GM12878 (cell line): ENCODE measurements at regions not wholly inside any gene's neighbourhood (a gene's known extent, or its start where the extent isn't known, plus 50 kb on each side); places are given as distances from the start of the nearest gene placed in this dataset.
"Not testable (repeated sequence)": the region's sequence is repeated elsewhere in the genome, so short reads cannot be mapped to it uniquely, and the experiment has no call there.

Source experiments
- ATAC-seq: fragments of 200-7000 bp; cut with Tn5 transposase; 3 replicates; pipeline ENCODE4 v1.9.1; 2020; ENCODE audit warnings: mild to moderate bottlenecking, moderate library complexity
- BruUV-seq: library from RNA; stranded (reverse); fragments of 400-500 nt; replicated peaks from 2 replicates; lab custom pipeline; 2021; lab: Mats Ljungman, UMichigan
- CTCF ChIA-PET: fragments of 300-600 bp; sonication (Branson Sonifier 250); formaldehyde crosslinking; extraction: SDS; loops from one replicate; lab custom pipeline; 2021; ENCODE audit warnings: inconsistent platforms; lab: Yijun Ruan, JAX
- POLR2A ChIA-PET: fragments of 350-600 bp; formaldehyde crosslinking; extraction: SDS; loops from one replicate; lab custom pipeline; 2021; ENCODE audit warnings: inconsistent platforms; lab: Charles Lee
- RAD21 ChIA-PET: fragments of 300-600 bp; sonication (Branson Sonifier 250); formaldehyde crosslinking; loops from one replicate; lab custom pipeline; 2023; ENCODE audit warnings: antibody characterized with exemption; ENCODE audit not compliant: unreplicated experiment; lab: Charles Lee
- SMC1A ChIA-PET: fragments of 300-600 bp; sonication (Branson Sonifier 250); formaldehyde crosslinking; loops from one replicate; lab custom pipeline; 2023; ENCODE audit not compliant: unreplicated experiment, uncharacterized antibody; lab: Charles Lee
- DNase-seq: peaks from one replicate; pipeline ENCODE4 v3.0.0-alpha.2; 2011; ENCODE audit warnings: low read depth, low spot score
- FAIRE-seq: peaks from 3 replicates; lab custom pipeline; 2011; peaks lifted over from hg19 to GRCh38; lab: Jason Lieb, UNC
- H2AFZ ChIP-seq: 2 replicates; pipeline ENCODE4 v1.6.0; 2011; ENCODE audit warnings: low read depth, low read length, control low read depth; ENCODE audit not compliant: control insufficient read depth
- H3K27ac ChIP-seq: 2 replicates; pipeline ENCODE4 v1.5.1; 2011; ENCODE audit warnings: control low read depth; ENCODE audit not compliant: control insufficient read depth, insufficient read depth
- H3K27me3 ChIP-seq, 2 experiments: replicated peaks in 1 of 2; 2 replicates each; pipeline versions ENCODE4 v1.6.0 to v1.6.1; 2011; ENCODE audit warnings: low read length in 1 of 2; ENCODE audit not compliant: control insufficient read depth in 2 of 2, insufficient read depth in 2 of 2
- H3K36me3 ChIP-seq, 2 experiments: 2 replicates each; pipeline ENCODE4 v1.5.1; 2011; ENCODE audit warnings: low read length in 1 of 2; ENCODE audit not compliant: control insufficient read depth in 2 of 2, insufficient read depth in 2 of 2
- H3K4me1 ChIP-seq: 2 replicates; pipeline ENCODE4 v1.6.1; 2011; ENCODE audit warnings: mild to moderate bottlenecking, low read length, moderate library complexity, mixed read lengths; ENCODE audit not compliant: control insufficient read depth, insufficient read depth
- H3K4me2 ChIP-seq: 2 replicates; pipeline ENCODE4 v1.6.0; 2011; ENCODE audit warnings: control low read depth; ENCODE audit not compliant: control insufficient read depth, insufficient read depth
- H3K4me3 ChIP-seq: fragments of 200-600 bp; sonication (generic); 2 replicates; pipeline ENCODE4 v1.5.1; 2016
- H3K79me2 ChIP-seq: 2 replicates; pipeline ENCODE4 v1.6.0; 2011; ENCODE audit warnings: low read length; ENCODE audit not compliant: control insufficient read depth, insufficient read depth
- H3K9ac ChIP-seq: 2 replicates; pipeline ENCODE4 v1.8.0; 2011; ENCODE audit warnings: low read length, control low read depth, mixed read lengths; ENCODE audit not compliant: control insufficient read depth, insufficient read depth
- H3K9me3 ChIP-seq: replicated peaks from 3 replicates; pipeline ENCODE4 v1.5.1; 2011; ENCODE audit warnings: mild to moderate bottlenecking, low read length; ENCODE audit not compliant: control insufficient read depth, insufficient read depth
- H4K20me1 ChIP-seq: 2 replicates; pipeline ENCODE4 v1.6.0; 2011; ENCODE audit not compliant: control insufficient read depth, insufficient read depth
- BCL11A ChIP-seq: IDR thresholded peaks from 2 replicates; pipeline ENCODE4 v1.6.1; 2011; ENCODE audit warnings: low read depth, low read length
- CHD2 ChIP-seq: IDR thresholded peaks from 2 replicates; pipeline ENCODE4 v1.6.1; 2011; ENCODE audit warnings: low read depth, low read length, improper control_type of control experiment, borderline replicate concordance
- IRF4 ChIP-seq: IDR thresholded peaks from 2 replicates; pipeline ENCODE4 v1.6.1; 2011; ENCODE audit warnings: low read depth, low read length
- MXI1 ChIP-seq: fragments of 150-350 bp; IDR thresholded peaks from 2 replicates; pipeline ENCODE4 v1.6.1; 2011; ENCODE audit warnings: low read depth, mild to moderate bottlenecking, inconsistent platforms, low read length, improper control_type of control experiment
- MYB ChIP-seq: fragments of 150-350 bp; IDR thresholded peaks from 2 replicates; pipeline ENCODE4 v1.6.1; 2014; ENCODE audit warnings: mild to moderate bottlenecking, low read depth, low read length, borderline replicate concordance
- POLR2AphosphoS5 ChIP-seq: IDR thresholded peaks from 2 replicates; pipeline ENCODE4 v1.6.1; 2011; ENCODE audit warnings: mild to moderate bottlenecking, low read length, inconsistent platforms
- RB1 ChIP-seq: fragments of 450-650 bp; formaldehyde crosslinking; IDR thresholded peaks from 2 replicates; pipeline ENCODE4 v1.6.1; 2017; ENCODE audit warnings: mild to moderate bottlenecking, borderline replicate concordance
- RBBP5 ChIP-seq: fragments of 200-600 bp; sonication (generic); conservative IDR thresholded peaks from 2 replicates; pipeline ENCODE4 v1.6.1; 2016
- RUNX3 ChIP-seq: IDR thresholded peaks from 2 replicates; pipeline ENCODE4 v1.6.1; 2012; ENCODE audit warnings: low read length, inconsistent platforms
- SP1 ChIP-seq: IDR thresholded peaks from one replicate; pipeline ENCODE4 v1.6.1; 2011; ENCODE audit warnings: low read depth, low read length
- SUPT20H ChIP-seq: IDR thresholded peaks from 2 replicates; pipeline ENCODE4 v1.6.1; 2011; ENCODE audit warnings: low read depth, mild to moderate bottlenecking, low read length, moderate library complexity, borderline replicate concordance; ENCODE audit not compliant: control insufficient read depth
- WGBS: methylation state at CpG from one replicate; pipeline ENCODE4 v1.1.6; 2016; ENCODE audit warnings: low lambda C conversion rate; ENCODE audit not compliant: insufficient replicate concordance, insufficient coverage; ENCODE audit errors: missing lambda C conversion rate; 5-methylcytosine and 5-hydroxymethylcytosine counted together
- in situ Hi-C: fragments of 300-500 bp; cut with MboI; formaldehyde crosslinking; loops from 9 replicates; pipeline ENCODE4 v1.14.3; 2018; ENCODE audit warnings: mixed read lengths
- intact Hi-C: fragments of 100-400 bp; cut with micrococcal nuclease; formaldehyde crosslinking; loops from one replicate; pipeline ENCODE4 v1.14.2; 2022; ENCODE audit not compliant: unreplicated experiment
- TF ChIP-seq, protein P1 (sequence below): fragments of 450-650 bp; IDR thresholded peaks from 2 replicates; pipeline ENCODE4 v1.6.1; 2014; ENCODE audit warnings: mild to moderate bottlenecking
- TF ChIP-seq, protein P2 (sequence below): IDR thresholded peaks from 2 replicates; pipeline ENCODE4 v1.6.1; 2011; ENCODE audit warnings: low read depth, low read length, improper control_type of control experiment, borderline replicate concordance
- TF ChIP-seq, protein P3 (sequence below): fragments of 450-650 bp; IDR thresholded peaks from 2 replicates; pipeline ENCODE4 v1.6.1; 2016; ENCODE audit warnings: mild to moderate bottlenecking, moderate library complexity, borderline replicate concordance

DNA sequence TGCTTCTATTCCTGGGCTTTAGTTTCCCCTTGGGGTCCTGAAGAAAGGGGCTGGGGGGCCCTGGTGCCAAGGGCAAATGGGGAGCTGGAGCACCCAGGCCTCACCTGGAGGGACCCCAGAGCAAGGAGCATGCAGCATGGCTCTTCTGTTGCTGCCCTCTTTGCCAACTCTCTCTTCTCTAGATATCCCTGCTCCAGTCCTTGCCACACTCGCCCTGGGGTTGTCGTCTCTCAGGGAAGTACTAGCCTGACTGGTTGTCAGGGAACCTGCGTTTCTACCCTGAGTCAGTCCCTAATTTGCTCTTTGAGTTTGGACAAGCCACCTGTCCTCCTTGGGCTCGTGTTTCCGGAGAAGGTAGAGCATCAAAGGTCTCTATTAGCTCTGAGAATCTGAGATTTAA lies 63.7 kb upstream of the UBE2Q2 start:
- SMC1A ChIA-PET = no interaction called here

DNA sequence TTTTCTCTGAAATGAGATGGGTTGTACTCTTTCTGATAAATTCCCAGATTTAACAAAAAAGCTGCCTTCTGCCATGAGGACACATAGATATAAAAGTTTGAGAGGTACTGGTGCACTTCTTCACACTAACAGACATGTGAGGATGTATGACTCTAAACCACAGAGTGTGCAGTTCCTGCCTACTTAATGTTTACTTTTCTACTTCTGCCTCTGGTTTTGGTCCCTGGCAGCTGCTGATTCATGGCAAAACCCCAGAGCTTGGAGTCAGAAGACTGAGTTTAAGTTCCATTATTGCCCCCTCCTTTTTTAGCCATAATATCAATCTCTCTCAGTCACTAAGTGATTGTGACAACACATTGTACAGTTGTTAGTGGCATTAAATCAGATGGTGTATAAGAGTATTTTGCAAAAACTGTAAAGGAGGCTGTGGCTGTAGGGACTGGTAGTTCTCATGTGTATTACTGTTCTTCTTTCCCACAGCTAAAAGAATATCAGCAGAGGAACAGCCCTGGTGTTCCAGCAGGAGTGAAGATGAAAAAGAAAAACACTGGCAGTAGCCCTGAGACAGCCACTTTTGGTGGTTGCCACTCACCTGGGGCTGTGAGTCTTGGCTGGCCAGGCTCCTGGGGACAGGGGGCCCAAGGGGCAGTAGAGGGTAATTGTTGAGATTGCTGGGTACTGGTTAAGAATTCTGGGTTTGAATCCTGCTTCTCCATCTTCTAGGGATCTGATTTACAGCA lies 64.4 kb upstream of the CSPG4 start:
- H3K36me3 ChIP-seq, H3K4me1 ChIP-seq, H3K79me2 ChIP-seq, H3K4me3 ChIP-seq, H3K9me3 ChIP-seq, H3K27me3 ChIP-seq, POLR2A ChIA-PET, H2AFZ ChIP-seq, H3K27ac ChIP-seq, ATAC-seq, H3K9ac ChIP-seq, DNase-seq, SMC1A ChIA-PET, in situ Hi-C loops, FAIRE-seq, intact Hi-C loops, H3K4me2 ChIP-seq, BruUV-seq, H4K20me1 ChIP-seq: not testable (repeated sequence)
- ChIA-PET CTCF (interaction anchor here (1.0 to 1.6 kb wide), 2 partner anchors 10 to 91 kb away, joined by 3 to 4 read pairs; no protein-coding TSS in a partner anchor), RAD21 (interaction anchor here (1.1 kb wide), 1 partner anchor 91 kb away, joined by 3 read pairs; no protein-coding TSS in a partner anchor)

More for the DNA sequence above, 63.7 kb upstream of the UBE2Q2 start:
- RAD21 ChIA-PET = no interaction called here
- Histone ChIP-seq H3K4me2 (no peak overlapping the region), H3K79me2 (no peaks in the 10 kb centered on the region), H3K27ac (no peak overlapping the region), H3K4me1 (no peaks in the 10 kb centered on the region), H3K9ac (no peak overlapping the region), H2AFZ (no peak overlapping the region), H3K9me3 (no peaks in the 10 kb centered on the region), H4K20me1 (no peaks in the 10 kb centered on the region), H3K27me3 (no peaks in the 10 kb centered on the region; a peak in 1 of 4 replicates), H3K36me3 (no peaks in the 10 kb centered on the region), H3K4me3 (no peak overlapping the region)
- no peak for DNase-seq
- no peak for FAIRE-seq
- CTCF ChIA-PET = interaction anchor here (0.6 kb wide), 1 partner anchor 791 kb away, joined by 3 read pairs; no protein-coding TSS in a partner anchor
- no TSS peak for BruUV-seq
- ATAC-seq = no peak
- intact Hi-C loops = no loop called here
- WGBS = 32% methylated on average over 5 of the region's 5 CpGs
- in situ Hi-C loops = no loop called here
- POLR2A ChIA-PET = no interaction called here
- TF ChIP-seq POLR2AphosphoS5 = no peak
- no peak for TF ChIP-seq RUNX3
- TF ChIP-seq, protein P1, sequence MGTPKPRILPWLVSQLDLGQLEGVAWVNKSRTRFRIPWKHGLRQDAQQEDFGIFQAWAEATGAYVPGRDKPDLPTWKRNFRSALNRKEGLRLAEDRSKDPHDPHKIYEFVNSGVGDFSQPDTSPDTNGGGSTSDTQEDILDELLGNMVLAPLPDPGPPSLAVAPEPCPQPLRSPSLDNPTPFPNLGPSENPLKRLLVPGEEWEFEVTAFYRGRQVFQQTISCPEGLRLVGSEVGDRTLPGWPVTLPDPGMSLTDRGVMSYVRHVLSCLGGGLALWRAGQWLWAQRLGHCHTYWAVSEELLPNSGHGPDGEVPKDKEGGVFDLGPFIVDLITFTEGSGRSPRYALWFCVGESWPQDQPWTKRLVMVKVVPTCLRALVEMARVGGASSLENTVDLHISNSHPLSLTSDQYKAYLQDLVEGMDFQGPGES = no peak
- no peak for TF ChIP-seq BCL11A
- no peak for TF ChIP-seq SUPT20H
- TF ChIP-seq, protein P2, sequence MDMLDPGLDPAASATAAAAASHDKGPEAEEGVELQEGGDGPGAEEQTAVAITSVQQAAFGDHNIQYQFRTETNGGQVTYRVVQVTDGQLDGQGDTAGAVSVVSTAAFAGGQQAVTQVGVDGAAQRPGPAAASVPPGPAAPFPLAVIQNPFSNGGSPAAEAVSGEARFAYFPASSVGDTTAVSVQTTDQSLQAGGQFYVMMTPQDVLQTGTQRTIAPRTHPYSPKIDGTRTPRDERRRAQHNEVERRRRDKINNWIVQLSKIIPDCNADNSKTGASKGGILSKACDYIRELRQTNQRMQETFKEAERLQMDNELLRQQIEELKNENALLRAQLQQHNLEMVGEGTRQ = no peak
- TF ChIP-seq CHD2 = no peak
- TF ChIP-seq, protein P3, sequence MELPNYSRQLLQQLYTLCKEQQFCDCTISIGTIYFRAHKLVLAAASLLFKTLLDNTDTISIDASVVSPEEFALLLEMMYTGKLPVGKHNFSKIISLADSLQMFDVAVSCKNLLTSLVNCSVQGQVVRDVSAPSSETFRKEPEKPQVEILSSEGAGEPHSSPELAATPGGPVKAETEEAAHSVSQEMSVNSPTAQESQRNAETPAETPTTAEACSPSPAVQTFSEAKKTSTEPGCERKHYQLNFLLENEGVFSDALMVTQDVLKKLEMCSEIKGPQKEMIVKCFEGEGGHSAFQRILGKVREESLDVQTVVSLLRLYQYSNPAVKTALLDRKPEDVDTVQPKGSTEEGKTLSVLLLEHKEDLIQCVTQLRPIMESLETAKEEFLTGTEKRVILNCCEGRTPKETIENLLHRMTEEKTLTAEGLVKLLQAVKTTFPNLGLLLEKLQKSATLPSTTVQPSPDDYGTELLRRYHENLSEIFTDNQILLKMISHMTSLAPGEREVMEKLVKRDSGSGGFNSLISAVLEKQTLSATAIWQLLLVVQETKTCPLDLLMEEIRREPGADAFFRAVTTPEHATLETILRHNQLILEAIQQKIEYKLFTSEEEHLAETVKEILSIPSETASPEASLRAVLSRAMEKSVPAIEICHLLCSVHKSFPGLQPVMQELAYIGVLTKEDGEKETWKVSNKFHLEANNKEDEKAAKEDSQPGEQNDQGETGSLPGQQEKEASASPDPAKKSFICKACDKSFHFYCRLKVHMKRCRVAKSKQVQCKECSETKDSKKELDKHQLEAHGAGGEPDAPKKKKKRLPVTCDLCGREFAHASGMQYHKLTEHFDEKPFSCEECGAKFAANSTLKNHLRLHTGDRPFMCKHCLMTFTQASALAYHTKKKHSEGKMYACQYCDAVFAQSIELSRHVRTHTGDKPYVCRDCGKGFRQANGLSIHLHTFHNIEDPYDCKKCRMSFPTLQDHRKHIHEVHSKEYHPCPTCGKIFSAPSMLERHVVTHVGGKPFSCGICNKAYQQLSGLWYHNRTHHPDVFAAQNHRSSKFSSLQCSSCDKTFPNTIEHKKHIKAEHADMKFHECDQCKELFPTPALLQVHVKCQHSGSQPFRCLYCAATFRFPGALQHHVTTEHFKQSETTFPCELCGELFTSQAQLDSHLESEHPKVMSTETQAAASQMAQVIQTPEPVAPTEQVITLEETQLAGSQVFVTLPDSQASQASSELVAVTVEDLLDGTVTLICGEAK = no peak
- TF ChIP-seq SP1 = no peak
- TF ChIP-seq IRF4 = no peak
- TF ChIP-seq MYB = no peak
- no peak for TF ChIP-seq RBBP5
- TF ChIP-seq MXI1 = no peak
- TF ChIP-seq RB1 = no peak
